Lung (tissue), 11 donors: ENCODE measurements at regions not wholly inside any gene's neighbourhood (a gene's known extent, or its start where the extent isn't known, plus 50 kb on each side); places are given as distances from the start of the nearest gene placed in this dataset.

Experiments
- ATAC-seq: fragments of 200-7000 bp; cut with Tn5 transposase; one replicate; pipeline ENCODE4 v1.9.1; 2020; ENCODE audit warnings: moderate number of reproducible peaks; ENCODE audit not compliant: insufficient read depth, low FRiP score
- DNase-seq, 3 donors: peaks; one replicate each; pipeline ENCODE4 v3.0.0-alpha.2; 2013 to 2017
- H3K27ac ChIP-seq, 2 donors: one replicate each; pipeline ENCODE4 v1.5.1; 2013; ENCODE audit warnings: mild to moderate bottlenecking in 2 of 2, moderate library complexity in 2 of 2, control low read depth in 1 of 2, inconsistent platforms in 1 of 2, low read depth in 1 of 2, low read length in 1 of 2
- H3K27me3 ChIP-seq, 3 donors: one replicate each; pipeline ENCODE4 v1.5.1; 2013; ENCODE audit warnings: low read length in 2 of 3; ENCODE audit not compliant: control insufficient read depth in 3 of 3, insufficient read depth in 3 of 3
- H3K36me3 ChIP-seq, 4 donors: one replicate each; pipeline ENCODE4 v1.5.1; 2013; ENCODE audit warnings: low read length in 4 of 4, mild to moderate bottlenecking in 1 of 4, moderate library complexity in 1 of 4; ENCODE audit not compliant: control insufficient read depth in 4 of 4, insufficient read depth in 4 of 4
- H3K4me1 ChIP-seq, 5 donors: one replicate each; pipeline ENCODE4 v1.5.1; 2013; ENCODE audit warnings: low read length in 5 of 5, mild to moderate bottlenecking in 2 of 5, moderate library complexity in 1 of 5; ENCODE audit not compliant: control insufficient read depth in 5 of 5, insufficient read depth in 5 of 5
- H3K4me3 ChIP-seq: one replicate; pipeline ENCODE4 v1.5.1; 2013; ENCODE audit warnings: mild to moderate bottlenecking, control low read depth, moderate library complexity
- H3K9ac ChIP-seq, 2 donors: one replicate each; pipeline ENCODE4 v1.5.1; 2013; ENCODE audit warnings: low read length in 2 of 2, control low read depth in 1 of 2; ENCODE audit not compliant: insufficient read depth in 1 of 2
- H3K9me3 ChIP-seq, 4 donors: one replicate each; pipeline ENCODE4 v1.5.1; 2013; ENCODE audit warnings: low read length in 3 of 4, mild to moderate bottlenecking in 1 of 4, moderate library complexity in 1 of 4; ENCODE audit not compliant: control insufficient read depth in 4 of 4, insufficient read depth in 3 of 4
- WGBS, 2 donors: extraction: QIAGEN DNeasy Blood & Tissue Kit; methylation state at CpG; one replicate each; pipeline ENCODE4 v1.1.7; 2013; 5-methylcytosine and 5-hydroxymethylcytosine counted together
- TF ChIP-seq, protein P1 (sequence below): IDR thresholded peaks from 2 replicates; pipeline ENCODE4 v1.5.1; 2012; ENCODE audit warnings: mild to moderate bottlenecking; ENCODE audit errors: control extremely low read depth, extremely low read depth
- donor health status: control.
- donor health status: control.
- donor health status: Bipolar disorder and iron deficiency.
- donor health status: healthy.
- donor health status: DM: yes; HTN: yes; CAD: no.

GRCh38 chr20:40192081-40192480 lies 497.0 kb downstream of the MAFB start:
- no peak overlapping the region for H3K4me3 ChIP-seq

GRCh38 chr20:40191573-40191972 lies 497.5 kb downstream of the MAFB start:
- H3K27me3 ChIP-seq: no peaks in the 10 kb centered on the region
- WGBS, 2 donors: 54 to 80% methylated on average over 4 of the region's 4 CpGs
- H3K27ac ChIP-seq: no peak overlapping the region
- no peaks in the 10 kb centered on the region for H3K9me3 ChIP-seq
- peaks cover 0 to under 1% (median 0%) of the 10 kb centered on the region in 5 donors for H3K4me1 ChIP-seq
- no peak overlapping the region for H3K4me3 ChIP-seq
- no peak for DNase-seq
- H3K36me3 ChIP-seq: no peaks in the 10 kb centered on the region
- TF ChIP-seq, protein P1, sequence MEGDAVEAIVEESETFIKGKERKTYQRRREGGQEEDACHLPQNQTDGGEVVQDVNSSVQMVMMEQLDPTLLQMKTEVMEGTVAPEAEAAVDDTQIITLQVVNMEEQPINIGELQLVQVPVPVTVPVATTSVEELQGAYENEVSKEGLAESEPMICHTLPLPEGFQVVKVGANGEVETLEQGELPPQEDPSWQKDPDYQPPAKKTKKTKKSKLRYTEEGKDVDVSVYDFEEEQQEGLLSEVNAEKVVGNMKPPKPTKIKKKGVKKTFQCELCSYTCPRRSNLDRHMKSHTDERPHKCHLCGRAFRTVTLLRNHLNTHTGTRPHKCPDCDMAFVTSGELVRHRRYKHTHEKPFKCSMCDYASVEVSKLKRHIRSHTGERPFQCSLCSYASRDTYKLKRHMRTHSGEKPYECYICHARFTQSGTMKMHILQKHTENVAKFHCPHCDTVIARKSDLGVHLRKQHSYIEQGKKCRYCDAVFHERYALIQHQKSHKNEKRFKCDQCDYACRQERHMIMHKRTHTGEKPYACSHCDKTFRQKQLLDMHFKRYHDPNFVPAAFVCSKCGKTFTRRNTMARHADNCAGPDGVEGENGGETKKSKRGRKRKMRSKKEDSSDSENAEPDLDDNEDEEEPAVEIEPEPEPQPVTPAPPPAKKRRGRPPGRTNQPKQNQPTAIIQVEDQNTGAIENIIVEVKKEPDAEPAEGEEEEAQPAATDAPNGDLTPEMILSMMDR: no peak
- no peak for ATAC-seq
- H3K9ac ChIP-seq: no peak overlapping the region

More at GRCh38 chr20:40192081-40192480, 497.0 kb downstream of the MAFB start:
- H3K27me3 ChIP-seq: no peaks in the 10 kb centered on the region
- no peak overlapping the region for H3K9ac ChIP-seq
- H3K36me3 ChIP-seq: no peaks in the 10 kb centered on the region
- no peak for DNase-seq
- no peak for ATAC-seq
- H3K27ac ChIP-seq: no peak overlapping the region
- no peaks in the 10 kb centered on the region for H3K9me3 ChIP-seq
- 77 to 88% methylated on average over 4 of the region's 4 CpGs for WGBS, 2 donors
- TF ChIP-seq, protein P1: no peak
- peaks cover 0 to 6% (median 0%) of the 10 kb centered on the region in 5 donors for H3K4me1 ChIP-seq

DNA sequence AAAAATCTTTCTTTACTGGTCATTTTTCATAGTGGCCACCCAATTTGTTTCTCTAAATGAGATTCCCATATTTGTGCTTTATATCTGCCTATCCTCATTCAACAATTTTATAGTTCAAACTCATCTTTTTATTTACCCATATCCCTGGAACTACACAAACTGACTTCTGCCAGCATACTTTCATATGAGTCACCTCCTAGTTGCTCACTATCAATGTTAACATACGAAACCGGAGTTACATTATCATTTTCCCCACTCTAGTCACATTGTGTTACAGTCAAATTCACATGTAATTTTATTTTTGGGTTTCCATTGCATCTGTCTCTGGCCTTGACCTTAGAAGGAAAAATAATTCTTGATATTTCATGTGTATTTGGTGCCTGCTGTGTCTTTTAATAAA lies 499.4 kb downstream of the MAFB start:
- H3K9me3 ChIP-seq: no peaks in the 10 kb centered on the region
- DNase-seq: no peak
- TF ChIP-seq, protein P1: no peak
- H3K27ac ChIP-seq: no peak overlapping the region
- no peaks in the 10 kb centered on the region for H3K36me3 ChIP-seq
- no peaks in the 10 kb centered on the region for H3K4me1 ChIP-seq
- no peak overlapping the region for H3K4me3 ChIP-seq
- 78 to 98% methylated on average over 2 of the region's 2 CpGs for WGBS, 2 donors
- H3K9ac ChIP-seq: no peak overlapping the region
- no peaks in the 10 kb centered on the region for H3K27me3 ChIP-seq
- ATAC-seq: no peak

- no peak for DNase-seq
- Histone ChIP-seq H3K9ac (no peak overlapping the region), H3K27ac (no peak overlapping the region), H3K36me3 (no peaks in the 10 kb centered on the region), H3K4me3 (no peak overlapping the region), H3K27me3 (no peaks in the 10 kb centered on the region), H3K4me1 (no peaks in the 10 kb centered on the region), H3K9me3 (no peaks in the 10 kb centered on the region)
- no peak for ATAC-seq
- TF ChIP-seq, protein P1: no peak
- WGBS, 2 donors: 72 to 76% methylated on average over 2 of the region's 2 CpGs
Measured at GRCh38 chr20:40188319-40188718, 500.7 kb downstream of the MAFB start.
